NCI-H526 (cell line): ENCODE measurements at regions not wholly inside any gene's neighbourhood (a gene's known extent, or its start where the extent isn't known, plus 50 kb on each side); places are given as distances from the start of the nearest gene placed in this dataset.
A peak's percentile ranks its signal among the peaks of the same experiment; 100 is the strongest.
"Not testable (repeated sequence)": the region's sequence is repeated elsewhere in the genome, so short reads cannot be mapped to it uniquely, and the experiment has no call there.

ENCODE experiments used
- DNase-seq, 2 experiments: peaks; one replicate each; lab custom pipeline; 2025; lab: John Stamatoyannopoulos, UW

GRCh38 chr9:108444400-108445358 lies 411.1 kb downstream of the ACTL7B start:
- peak in 1 of 2 experiments; percentile 3 for DNase-seq

GRCh38 chr9:108443741-108444140 lies 412.0 kb downstream of the ACTL7B start:
- no peak for DNase-seq

GRCh38 chr9:108443019-108443633 lies 412.7 kb downstream of the ACTL7B start:
- no peak for DNase-seq

GRCh38 chr9:108442627-108443018 lies 413.2 kb downstream of the ACTL7B start:
- no peak for DNase-seq

- no peak for DNase-seq
Measured at GRCh38 chr9:108441726-108442125, 414.1 kb downstream of the ACTL7B start.

- no peak for DNase-seq
Measured at GRCh38 chr9:108441251-108441650, 414.5 kb downstream of the ACTL7B start.

- DNase-seq = no peak
Measured at GRCh38 chr9:108439947-108440346, 415.8 kb downstream of the ACTL7B start.

- DNase-seq = no peak
Measured at GRCh38 chr9:108437656-108438055, 418.1 kb downstream of the ACTL7B start.

GRCh38 chr9:108436448-108436847 lies 419.3 kb downstream of the ACTL7B start:
- DNase-seq = no peak

GRCh38 chr9:108434502-108434901 lies 421.3 kb downstream of the ACTL7B start:
- DNase-seq = no peak

GRCh38 chr9:108434036-108434435 lies 421.8 kb downstream of the ACTL7B start:
- no peak for DNase-seq

GRCh38 chr9:108430655-108431054 lies 425.1 kb downstream of the ACTL7B start:
- no peak for DNase-seq

- no peak for DNase-seq
Measured at GRCh38 chr9:108427751-108428150, 428.0 kb downstream of the ACTL7B start.

GRCh38 chr9:108426421-108426940 lies 429.3 kb downstream of the ACTL7B start:
- not testable (repeated sequence) for DNase-seq

- DNase-seq = no peak
Measured at GRCh38 chr9:108423433-108423832, 432.4 kb downstream of the ACTL7B start.

GRCh38 chr9:108419379-108419778 lies 436.4 kb downstream of the ACTL7B start:
- no peak for DNase-seq

- no peak for DNase-seq
Measured at GRCh38 chr9:108417726-108418125, 438.1 kb downstream of the ACTL7B start.

- no peak for DNase-seq
Measured at GRCh38 chr9:108417312-108417711, 438.5 kb downstream of the ACTL7B start.

GRCh38 chr9:108416324-108416723 lies 439.5 kb downstream of the ACTL7B start:
- peak in 1 of 2 experiments; percentile 4 for DNase-seq

GRCh38 chr9:108413809-108414208 lies 442.0 kb downstream of the ACTL7B start:
- no peak for DNase-seq

GRCh38 chr9:108412755-108413154 lies 443.0 kb downstream of the ACTL7B start:
- peak in 1 of 2 experiments; percentile 20 for DNase-seq

GRCh38 chr9:108411632-108412031 lies 444.2 kb downstream of the ACTL7B start:
- no peak for DNase-seq

- no peak for DNase-seq
Measured at GRCh38 chr9:108410161-108410560, 445.6 kb downstream of the ACTL7B start.
